SK-N-SH (cell line): ENCODE measurements at regions not wholly inside any gene's neighbourhood (a gene's known extent, or its start where the extent isn't known, plus 50 kb on each side); places are given as distances from the start of the nearest gene placed in this dataset.

Source experiments
- CTCF ChIA-PET: fragments of 300-600, 350-600 bp; formaldehyde crosslinking; extraction: SDS; loops from one replicate; lab custom pipeline; 2021; lab: Yijun Ruan, JAX
- POLR2A ChIA-PET: fragments of 350-600 bp; sonication (Branson Sonifier 250); formaldehyde crosslinking; extraction: SDS; loops from one replicate; lab custom pipeline; 2020; ENCODE audit warnings: antibody characterized with exemption, inconsistent platforms; lab: Yijun Ruan, JAX
- DNase-seq: peaks from one replicate; pipeline ENCODE4 v3.0.0; 2012
- H2AFZ ChIP-seq: fragments of 200-600 bp; sonication (generic); 2 replicates; pipeline ENCODE4 v1.8.1; 2016; ENCODE audit warnings: antibody characterized with exemption, mild to moderate bottlenecking, low read depth
- H3F3A ChIP-seq: fragments of 200-600 bp; sonication (generic); replicated peaks from 2 replicates; pipeline ENCODE3; 2016; ENCODE audit warnings: antibody characterized with exemption, mild to moderate bottlenecking; ENCODE audit not compliant: insufficient read depth
- H3K27ac ChIP-seq, 2 experiments: fragments of 200-500 bp in 1 of 2; fragments of 200-600 bp in 1 of 2; sonication (Bioruptor generic) in 1 of 2; sonication (generic), shearing (Covaris generic) in 1 of 2; 2 replicates each; pipeline versions ENCODE4 v1.5.1 to v1.6.1; 2014 to 2016; ENCODE audit warnings: low read depth in 2 of 2, inconsistent platforms in 1 of 2, low read length in 1 of 2, mild to moderate bottlenecking in 1 of 2, mixed read lengths in 1 of 2
- H3K27me3 ChIP-seq: fragments of 200-600 bp; sonication (generic), shearing (Covaris generic); 2 replicates; pipeline ENCODE4 v1.6.1; 2016; ENCODE audit warnings: mixed run types; ENCODE audit not compliant: insufficient read depth
- H3K36me3 ChIP-seq, 2 experiments: fragments of 200-500 bp in 1 of 2; fragments of 200-600 bp in 1 of 2; sonication (Bioruptor generic) in 1 of 2; sonication (generic) in 1 of 2; replicated peaks in 1 of 2; 2 replicates each; pipeline versions ENCODE3 to v1.5.1; 2014 to 2016; ENCODE audit warnings: low read length in 1 of 2, mild to moderate bottlenecking in 1 of 2; ENCODE audit not compliant: insufficient read depth in 2 of 2, control insufficient read depth in 1 of 2
- H3K4me1 ChIP-seq, 2 experiments: fragments of 200-500 bp in 1 of 2; fragments of 200-600 bp in 1 of 2; sonication (Bioruptor generic) in 1 of 2; sonication (generic), shearing (Covaris generic) in 1 of 2; 2 replicates each; pipeline versions ENCODE4 v1.5.1 to v1.6.1; 2014 to 2016; ENCODE audit warnings: low read depth in 1 of 2, low read length in 1 of 2, mixed run types in 1 of 2; ENCODE audit not compliant: insufficient read depth in 2 of 2, control insufficient read depth in 1 of 2
- H3K4me2 ChIP-seq: fragments of 200-600 bp; sonication (generic), shearing (Covaris generic); 2 replicates; pipeline ENCODE4 v1.6.1; 2017; ENCODE audit warnings: mixed run types
- H3K4me3 ChIP-seq, 2 experiments: fragments of 200-500 bp in 1 of 2; fragments of 200-600 bp in 1 of 2; sonication (Bioruptor generic) in 1 of 2; sonication (generic), shearing (Covaris generic) in 1 of 2; 2 replicates each; pipeline versions ENCODE4 v1.5.1 to v1.8.1; 2014 to 2016; ENCODE audit warnings: low read depth in 2 of 2, inconsistent platforms in 1 of 2, low read length in 1 of 2, mild to moderate bottlenecking in 1 of 2, mixed read lengths in 1 of 2, moderate library complexity in 1 of 2
- H3K79me2 ChIP-seq: fragments of 200-600 bp; sonication (generic); 2 replicates; pipeline ENCODE4 v1.8.1; 2017; ENCODE audit warnings: mild to moderate bottlenecking; ENCODE audit not compliant: insufficient read depth
- H3K9ac ChIP-seq: fragments of 200-600 bp; sonication (generic); 2 replicates; pipeline ENCODE4 v1.6.1; 2017; ENCODE audit warnings: mixed run types
- H3K9me2 ChIP-seq: fragments of 200-600 bp; sonication (generic); 2 replicates; pipeline ENCODE4 v1.6.1; 2017; ENCODE audit warnings: mixed run types
- H3K9me3 ChIP-seq: fragments of 200-600 bp; sonication (generic); 2 replicates; pipeline ENCODE4 v1.6.1; 2017; ENCODE audit warnings: mixed run types, mild to moderate bottlenecking, moderate library complexity
- H4K20me1 ChIP-seq: fragments of 200-600 bp; sonication (generic); 2 replicates; pipeline ENCODE4 v1.6.1; 2017; ENCODE audit warnings: mild to moderate bottlenecking, mixed run types; ENCODE audit not compliant: insufficient read depth
- EP300 ChIP-seq, 2 experiments: IDR thresholded peaks; 2 replicates each; pipeline versions ENCODE4 v1.4.0 to v1.6.1; 2012; ENCODE audit warnings: borderline replicate concordance in 1 of 2, low read depth in 1 of 2, low read length in 1 of 2
- FOSL2 ChIP-seq: IDR thresholded peaks from 2 replicates; pipeline ENCODE4 v1.4.0; 2012; ENCODE audit warnings: low read depth, mild to moderate bottlenecking, moderate library complexity, borderline replicate concordance
- FOXM1 ChIP-seq: IDR thresholded peaks from 2 replicates; pipeline ENCODE4 v1.4.0; 2012; ENCODE audit warnings: low read depth, mild to moderate bottlenecking
- GATA2 ChIP-seq: sonication (generic); formaldehyde crosslinking; IDR thresholded peaks from 2 replicates; pipeline ENCODE4 v1.5.0; 2020; ENCODE audit warnings: mild to moderate bottlenecking, missing genetic modification reagents
- JUND ChIP-seq: IDR thresholded peaks from 2 replicates; pipeline ENCODE4 v1.4.0; 2012
- MXI1 ChIP-seq: IDR thresholded peaks from 2 replicates; pipeline ENCODE4 v1.6.1; 2012; ENCODE audit warnings: mild to moderate bottlenecking, low read depth, low read length, improper control_type of control experiment
- NFIC ChIP-seq: IDR thresholded peaks from 2 replicates; pipeline ENCODE4 v1.4.0; 2012; ENCODE audit warnings: borderline replicate concordance
- NRF1 ChIP-seq: IDR thresholded peaks from 2 replicates; pipeline ENCODE4 v1.6.1; 2012; ENCODE audit warnings: low read depth, mild to moderate bottlenecking, low read length
- RAD21 ChIP-seq: IDR thresholded peaks from 2 replicates; pipeline ENCODE4 v1.6.1; 2012; ENCODE audit warnings: mild to moderate bottlenecking, low read length
- SIN3A ChIP-seq: IDR thresholded peaks from 2 replicates; pipeline ENCODE4 v1.6.1; 2012; ENCODE audit warnings: low read depth, mild to moderate bottlenecking, low read length, moderate library complexity, borderline replicate concordance
- USF2 ChIP-seq: fragments of 150-350 bp; IDR thresholded peaks from 2 replicates; pipeline ENCODE4 v1.6.1; 2017; ENCODE audit warnings: antibody characterized with exemption, low read length, low read depth, borderline replicate concordance
- WGBS: methylation state at CpG from one replicate; pipeline ENCODE4 v1.1.6; 2017; ENCODE audit warnings: low lambda C conversion rate; 5-methylcytosine and 5-hydroxymethylcytosine counted together
- TF ChIP-seq, protein P1 (sequence below): fragments of 150-350 bp; IDR thresholded peaks from 2 replicates; pipeline ENCODE4 v1.6.1; 2016; ENCODE audit warnings: mild to moderate bottlenecking, low read depth, low read length
- TF ChIP-seq, protein P2 (sequence below): IDR thresholded peaks from 2 replicates; pipeline ENCODE4 v1.4.0; 2012; ENCODE audit warnings: low read depth
- TF ChIP-seq, protein P3 (sequence below): IDR thresholded peaks from 2 replicates; pipeline ENCODE4 v1.6.1; 2012; ENCODE audit warnings: mild to moderate bottlenecking, low read depth, low read length, moderate library complexity

- Histone ChIP-seq H2AFZ (no peak overlapping the region), H3K9me3 (no peaks in the 10 kb centered on the region), H3K4me2 (no peak overlapping the region), H4K20me1 (no peaks in the 10 kb centered on the region)
- POLR2A ChIA-PET = no interaction called here
- 86% methylated on average over 6 of the region's 6 CpGs for WGBS
- TF ChIP-seq NRF1 (no peak), USF2 (no peak), FOSL2 (no peak), NFIC (no peak), SIN3A (no peak), JUND (no peak), MXI1 (no peak), FOXM1 (no peak), RAD21 (no peak), GATA2 (CRISPR knock-in tag) (no peak), EP300 (IDR thresholded peaks at IDR 0.05; ENCODE audit: borderline replicate concordance in 1 of 2, low read depth in 1 of 2, low read length in 1 of 2) (no peak)
- TF ChIP-seq, protein P1, sequence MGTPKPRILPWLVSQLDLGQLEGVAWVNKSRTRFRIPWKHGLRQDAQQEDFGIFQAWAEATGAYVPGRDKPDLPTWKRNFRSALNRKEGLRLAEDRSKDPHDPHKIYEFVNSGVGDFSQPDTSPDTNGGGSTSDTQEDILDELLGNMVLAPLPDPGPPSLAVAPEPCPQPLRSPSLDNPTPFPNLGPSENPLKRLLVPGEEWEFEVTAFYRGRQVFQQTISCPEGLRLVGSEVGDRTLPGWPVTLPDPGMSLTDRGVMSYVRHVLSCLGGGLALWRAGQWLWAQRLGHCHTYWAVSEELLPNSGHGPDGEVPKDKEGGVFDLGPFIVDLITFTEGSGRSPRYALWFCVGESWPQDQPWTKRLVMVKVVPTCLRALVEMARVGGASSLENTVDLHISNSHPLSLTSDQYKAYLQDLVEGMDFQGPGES = no peak
- TF ChIP-seq, protein P2, sequence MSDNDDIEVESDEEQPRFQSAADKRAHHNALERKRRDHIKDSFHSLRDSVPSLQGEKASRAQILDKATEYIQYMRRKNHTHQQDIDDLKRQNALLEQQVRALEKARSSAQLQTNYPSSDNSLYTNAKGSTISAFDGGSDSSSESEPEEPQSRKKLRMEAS = no peak
- TF ChIP-seq, protein P3, sequence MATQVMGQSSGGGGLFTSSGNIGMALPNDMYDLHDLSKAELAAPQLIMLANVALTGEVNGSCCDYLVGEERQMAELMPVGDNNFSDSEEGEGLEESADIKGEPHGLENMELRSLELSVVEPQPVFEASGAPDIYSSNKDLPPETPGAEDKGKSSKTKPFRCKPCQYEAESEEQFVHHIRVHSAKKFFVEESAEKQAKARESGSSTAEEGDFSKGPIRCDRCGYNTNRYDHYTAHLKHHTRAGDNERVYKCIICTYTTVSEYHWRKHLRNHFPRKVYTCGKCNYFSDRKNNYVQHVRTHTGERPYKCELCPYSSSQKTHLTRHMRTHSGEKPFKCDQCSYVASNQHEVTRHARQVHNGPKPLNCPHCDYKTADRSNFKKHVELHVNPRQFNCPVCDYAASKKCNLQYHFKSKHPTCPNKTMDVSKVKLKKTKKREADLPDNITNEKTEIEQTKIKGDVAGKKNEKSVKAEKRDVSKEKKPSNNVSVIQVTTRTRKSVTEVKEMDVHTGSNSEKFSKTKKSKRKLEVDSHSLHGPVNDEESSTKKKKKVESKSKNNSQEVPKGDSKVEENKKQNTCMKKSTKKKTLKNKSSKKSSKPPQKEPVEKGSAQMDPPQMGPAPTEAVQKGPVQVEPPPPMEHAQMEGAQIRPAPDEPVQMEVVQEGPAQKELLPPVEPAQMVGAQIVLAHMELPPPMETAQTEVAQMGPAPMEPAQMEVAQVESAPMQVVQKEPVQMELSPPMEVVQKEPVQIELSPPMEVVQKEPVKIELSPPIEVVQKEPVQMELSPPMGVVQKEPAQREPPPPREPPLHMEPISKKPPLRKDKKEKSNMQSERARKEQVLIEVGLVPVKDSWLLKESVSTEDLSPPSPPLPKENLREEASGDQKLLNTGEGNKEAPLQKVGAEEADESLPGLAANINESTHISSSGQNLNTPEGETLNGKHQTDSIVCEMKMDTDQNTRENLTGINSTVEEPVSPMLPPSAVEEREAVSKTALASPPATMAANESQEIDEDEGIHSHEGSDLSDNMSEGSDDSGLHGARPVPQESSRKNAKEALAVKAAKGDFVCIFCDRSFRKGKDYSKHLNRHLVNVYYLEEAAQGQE = no peak
- TF ChIP-seq, all 33 proteins: peak for 0
- H3K4me1 ChIP-seq = peaks cover 0 to under 1% of the 10 kb centered on the region in 2 experiments; a peak in 2 of 4 replicates
- H3K9me2 ChIP-seq = no peaks in the 10 kb centered on the region
- peaks cover 4% of the 10 kb centered on the region for H3F3A ChIP-seq
- no peak overlapping the region for H3K27ac ChIP-seq
- CTCF ChIA-PET = interaction anchor here (1.0 kb wide), 1 partner anchor 50 kb away, joined by 3 read pairs; no protein-coding TSS in a partner anchor
- H3K27me3 ChIP-seq = no peaks in the 10 kb centered on the region
- no peak for DNase-seq
- no peaks in the 10 kb centered on the region for H3K79me2 ChIP-seq
- no peak overlapping the region for H3K9ac ChIP-seq
- H3K4me3 ChIP-seq = no peak overlapping the region
- H3K36me3 ChIP-seq = no peaks in the 10 kb centered on the region
These were observed 77.7 kb upstream of the RGS4 start for GRCh38 chr1:162991444-162991843.
